Colon (tissue), 2 donors: ENCODE measurements at regions not wholly inside any gene's neighbourhood (a gene's known extent, or its start where the extent isn't known, plus 50 kb on each side); places are given as distances from the start of the nearest gene placed in this dataset.
A peak's percentile ranks its signal among the peaks of the same experiment; 100 is the strongest.

Source experiments
- FAIRE-seq: peaks from 2 replicates; lab custom pipeline; 2012; peaks lifted over from hg19 to GRCh38; lab: Jason Lieb, UNC
- donor health status: control.
- donor health status: control.

DNA sequence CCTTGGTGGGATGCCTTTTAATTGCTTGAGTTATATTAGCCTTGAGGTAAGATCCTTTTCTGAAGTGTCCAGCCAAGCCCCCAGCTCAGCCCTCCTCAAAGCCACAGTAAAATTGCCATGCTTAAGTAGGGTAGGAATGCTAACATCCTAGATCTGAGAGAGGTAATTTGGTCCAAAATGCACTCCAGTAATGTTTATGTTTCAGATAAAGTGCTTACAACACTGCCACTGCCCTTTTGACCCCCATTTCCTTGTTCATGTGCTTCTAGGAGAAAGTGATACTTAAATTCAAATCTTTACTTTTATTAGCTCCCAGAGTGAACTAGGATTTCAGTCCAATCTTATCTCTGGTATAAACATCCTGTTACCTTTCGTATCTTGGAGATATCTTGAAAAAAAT lies 318.0 kb downstream of the BMP2 start:
- peak; percentile 38 for FAIRE-seq

DNA sequence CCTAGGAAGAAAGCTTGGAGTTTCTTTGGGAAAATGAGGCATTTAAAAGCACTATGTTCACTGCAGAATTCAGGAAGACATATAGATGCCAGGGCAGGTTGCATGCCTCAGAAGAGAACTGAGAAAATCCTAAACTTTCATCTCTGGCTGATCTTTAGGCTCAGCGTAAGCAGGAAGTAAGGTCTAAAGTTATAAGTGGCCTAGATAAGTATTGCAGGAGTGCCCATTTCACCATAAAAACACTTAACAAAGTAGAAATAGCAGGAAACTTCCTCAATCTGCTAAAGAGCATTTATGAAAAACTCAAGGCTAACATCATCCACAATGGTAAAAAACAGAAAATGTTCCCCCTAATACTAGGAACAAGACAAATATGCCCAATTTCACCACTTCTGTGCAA lies 320.3 kb downstream of the BMP2 start:
- FAIRE-seq, result no peak

DNA sequence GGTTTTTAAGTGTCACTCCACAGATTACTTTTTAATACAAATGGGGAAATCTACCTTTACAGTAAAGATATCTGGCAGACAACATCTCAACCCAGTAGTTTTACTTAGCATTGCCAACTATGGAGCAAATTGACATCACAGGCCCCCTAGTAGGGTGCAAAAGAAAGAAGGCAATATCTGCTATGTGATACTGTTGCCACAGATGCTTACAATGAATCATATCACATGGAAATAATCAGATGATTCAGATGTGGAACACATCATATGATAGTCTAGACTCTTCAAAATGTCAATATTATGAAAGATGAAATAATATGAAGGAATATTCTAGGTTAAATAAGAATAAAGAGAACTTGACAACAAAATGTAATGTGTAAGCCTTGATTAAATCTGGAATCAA lies 322.5 kb downstream of the BMP2 start:
- FAIRE-seq, result no peak

DNA sequence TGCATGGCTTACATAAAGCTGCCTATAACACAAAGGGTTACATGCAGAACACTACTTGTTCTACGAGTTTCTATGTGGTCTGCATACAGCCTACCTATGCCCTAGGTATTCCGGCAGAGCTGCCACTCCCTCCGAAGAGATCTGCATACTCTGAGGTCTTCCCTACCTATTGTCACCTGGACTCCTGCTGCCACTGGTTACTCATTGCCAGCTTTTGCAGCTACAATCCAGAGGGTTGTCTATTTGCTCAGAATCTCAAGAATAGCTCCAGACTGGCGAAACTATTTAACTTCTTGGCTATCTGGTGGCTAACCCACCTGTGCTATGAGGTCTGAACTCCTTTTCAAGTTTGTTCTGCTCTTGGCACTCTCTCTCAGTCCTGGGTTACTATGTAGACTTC lies 323.3 kb downstream of the BMP2 start:
- no peak for FAIRE-seq

DNA sequence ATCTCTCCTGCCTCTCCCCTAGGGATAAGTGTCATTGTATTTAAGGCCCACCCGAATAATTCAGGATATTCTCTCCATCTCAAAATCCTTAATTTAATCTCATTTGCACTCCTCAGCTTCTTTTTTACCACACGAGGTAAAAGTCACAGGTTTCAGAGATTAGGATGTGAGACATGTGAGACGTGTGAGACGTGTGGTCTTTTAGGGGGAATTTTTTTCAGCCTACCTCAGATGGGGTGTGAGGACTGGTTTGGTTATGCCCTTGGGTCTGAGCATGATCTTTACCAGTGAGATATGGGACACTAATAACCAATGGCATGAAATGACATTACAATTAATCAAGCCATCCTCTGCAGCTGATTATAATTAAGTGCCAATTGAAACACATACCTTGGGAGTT lies 324.2 kb downstream of the BMP2 start:
- no peak for FAIRE-seq

DNA sequence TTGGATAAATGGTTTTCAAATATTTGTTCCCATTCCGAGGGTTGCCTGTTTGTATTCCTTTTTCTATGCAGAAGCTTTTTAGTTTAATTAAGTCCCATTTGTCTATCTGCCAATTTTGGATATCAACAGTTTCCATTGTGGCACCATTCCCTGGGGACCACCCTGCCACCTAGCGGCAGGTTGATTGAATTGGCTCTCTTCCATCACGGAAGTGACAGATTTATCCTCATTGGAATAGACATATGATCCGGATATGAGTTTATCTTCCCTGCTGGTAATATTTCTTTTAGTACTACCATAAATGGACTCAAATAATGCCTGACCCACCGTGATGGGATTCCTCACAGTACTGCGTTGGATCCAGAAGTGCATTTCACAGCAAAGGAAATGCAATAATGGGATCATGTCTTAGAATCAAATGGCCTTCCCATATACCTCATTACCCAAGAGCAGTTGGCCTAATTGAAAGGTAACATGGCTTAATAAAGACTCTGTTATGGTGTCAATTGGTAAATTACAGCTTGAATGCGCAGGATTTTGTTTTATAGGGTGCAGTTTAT lies 327.0 kb downstream of the BMP2 start:
- no peak for FAIRE-seq

DNA sequence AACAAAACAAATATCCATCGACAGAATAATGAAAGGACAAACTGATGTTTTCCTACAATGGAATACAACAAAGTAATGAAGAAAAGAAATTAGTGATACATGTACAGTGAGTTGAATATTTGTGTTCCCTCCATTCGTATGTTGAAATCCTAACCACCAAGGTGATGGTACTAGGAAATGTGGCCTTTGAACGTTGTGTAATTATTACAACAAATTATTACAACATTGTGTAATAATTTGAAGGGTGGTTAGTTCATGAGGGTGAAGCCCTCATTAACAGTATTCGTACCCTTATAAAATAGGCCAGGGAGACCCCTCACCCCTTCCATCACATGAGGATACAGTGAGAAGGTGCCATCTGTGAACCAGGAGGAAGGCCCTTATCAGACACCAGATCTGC lies 339.4 kb downstream of the BMP2 start:
- FAIRE-seq, result no peak

DNA sequence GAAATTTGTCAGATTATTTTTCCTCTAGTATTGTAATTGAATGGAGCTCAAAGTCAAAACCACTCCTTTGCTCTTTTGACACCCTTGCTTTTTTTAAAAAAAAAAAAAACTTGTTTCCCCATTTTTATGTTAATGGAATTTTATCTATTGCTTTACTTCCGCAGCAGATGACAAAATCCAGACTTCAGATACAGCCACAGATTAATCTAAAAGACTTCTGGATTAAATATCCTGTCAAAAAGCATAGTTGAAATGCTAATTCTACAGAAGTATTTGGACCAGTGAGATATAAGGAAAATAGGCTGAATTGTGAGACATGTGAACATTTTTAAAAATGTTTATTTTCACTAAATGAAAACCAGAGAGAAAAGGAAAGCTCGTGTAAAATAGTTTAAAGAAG lies 341.4 kb downstream of the BMP2 start:
- FAIRE-seq, result no peak

DNA sequence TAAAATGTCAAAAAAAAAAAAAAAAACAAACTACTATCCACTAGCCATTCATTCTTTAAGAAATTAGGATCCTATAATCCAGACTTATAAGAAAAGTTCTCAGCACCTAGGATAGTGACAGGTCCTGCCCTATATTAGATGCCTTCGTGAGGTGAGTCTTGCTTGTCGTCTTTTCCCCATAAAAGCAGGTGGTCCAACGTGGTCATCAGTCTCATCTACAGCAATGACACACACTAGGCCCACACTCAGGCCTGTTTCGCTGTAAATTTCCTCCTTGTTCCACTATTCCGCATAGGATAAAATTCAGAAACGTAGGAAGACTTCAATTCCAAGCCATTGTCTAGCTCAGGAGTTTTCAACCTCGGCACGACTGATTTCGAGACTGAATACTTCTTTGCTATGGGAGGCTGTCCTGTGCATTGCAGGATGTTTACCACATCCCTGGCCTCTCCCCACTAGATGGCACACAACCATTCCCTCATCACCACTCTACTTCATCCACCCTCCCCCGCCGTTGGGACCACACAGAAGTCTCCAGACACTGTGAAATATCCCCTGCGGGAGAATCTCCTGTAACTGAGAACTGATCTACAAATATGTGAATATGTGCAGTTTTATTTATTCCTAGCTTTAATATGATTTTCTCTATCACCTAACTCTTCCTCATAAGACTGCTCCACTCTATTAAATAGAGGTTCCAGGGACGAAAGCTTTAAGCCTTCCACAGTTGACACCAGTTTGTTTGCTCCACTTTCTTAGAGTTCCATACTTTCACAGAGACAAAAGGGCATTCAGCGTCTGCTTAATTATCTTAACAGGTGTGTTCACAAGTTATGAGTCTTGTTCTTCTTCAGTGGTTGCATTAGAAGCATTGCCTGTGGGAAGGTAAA lies 346.3 kb downstream of the BMP2 start:
- no peak for FAIRE-seq

DNA sequence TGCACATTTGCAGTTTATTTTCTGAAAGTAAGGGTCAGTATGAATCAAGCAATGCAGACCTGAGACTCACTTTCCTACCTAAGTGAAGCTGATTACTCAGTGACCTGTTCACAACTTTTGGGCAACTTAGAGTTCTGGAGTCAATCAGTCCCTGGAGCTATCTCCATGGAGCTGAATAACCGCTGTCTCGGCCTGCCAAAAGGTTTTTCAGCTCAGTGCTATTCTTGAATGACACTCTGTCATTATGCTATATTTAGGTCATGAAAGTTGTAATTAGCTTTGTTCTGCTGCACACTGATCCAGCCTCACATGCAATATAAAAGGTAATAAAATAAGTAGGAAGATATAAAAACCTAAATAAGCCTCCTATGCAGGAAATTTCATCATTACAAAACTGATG lies 356.0 kb downstream of the BMP2 start:
- FAIRE-seq, result no peak

DNA sequence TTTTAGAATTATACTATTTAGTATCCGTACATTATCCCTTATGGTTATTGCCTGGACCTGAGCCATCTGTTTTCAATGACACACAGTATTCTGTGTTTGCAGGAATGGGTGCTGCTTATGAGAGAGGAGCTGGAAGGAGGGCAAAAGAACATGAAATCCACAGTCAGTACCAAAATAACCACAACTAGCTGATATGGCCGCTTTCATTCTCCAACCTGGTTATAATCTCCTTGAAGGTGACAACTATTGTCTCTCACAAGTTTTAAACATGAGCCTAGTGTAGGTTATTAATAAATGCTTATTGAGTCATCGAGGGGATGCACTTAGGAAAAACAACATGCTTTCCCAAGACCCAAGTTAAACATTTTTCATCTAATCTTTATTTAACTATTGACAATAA lies 356.6 kb downstream of the BMP2 start:
- no peak for FAIRE-seq

DNA sequence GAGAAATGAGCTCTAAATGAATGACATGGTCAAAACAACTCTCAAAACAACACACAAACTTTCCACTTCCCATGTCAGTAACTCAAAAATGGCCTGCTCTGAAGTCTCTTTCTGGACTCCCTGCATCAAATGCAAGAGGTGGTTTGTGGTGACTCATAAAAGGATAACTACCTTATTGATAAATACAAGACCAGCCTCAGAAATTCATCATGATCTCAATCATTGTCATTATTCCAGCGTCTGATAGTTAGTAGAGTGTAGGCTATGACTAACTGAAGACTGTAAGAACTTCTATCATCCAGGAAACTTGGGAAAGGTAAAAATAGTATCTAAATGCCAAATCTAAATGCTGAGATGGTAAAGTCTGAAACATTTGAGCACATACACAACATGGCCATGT lies 369.4 kb downstream of the BMP2 start:
- no peak for FAIRE-seq

DNA sequence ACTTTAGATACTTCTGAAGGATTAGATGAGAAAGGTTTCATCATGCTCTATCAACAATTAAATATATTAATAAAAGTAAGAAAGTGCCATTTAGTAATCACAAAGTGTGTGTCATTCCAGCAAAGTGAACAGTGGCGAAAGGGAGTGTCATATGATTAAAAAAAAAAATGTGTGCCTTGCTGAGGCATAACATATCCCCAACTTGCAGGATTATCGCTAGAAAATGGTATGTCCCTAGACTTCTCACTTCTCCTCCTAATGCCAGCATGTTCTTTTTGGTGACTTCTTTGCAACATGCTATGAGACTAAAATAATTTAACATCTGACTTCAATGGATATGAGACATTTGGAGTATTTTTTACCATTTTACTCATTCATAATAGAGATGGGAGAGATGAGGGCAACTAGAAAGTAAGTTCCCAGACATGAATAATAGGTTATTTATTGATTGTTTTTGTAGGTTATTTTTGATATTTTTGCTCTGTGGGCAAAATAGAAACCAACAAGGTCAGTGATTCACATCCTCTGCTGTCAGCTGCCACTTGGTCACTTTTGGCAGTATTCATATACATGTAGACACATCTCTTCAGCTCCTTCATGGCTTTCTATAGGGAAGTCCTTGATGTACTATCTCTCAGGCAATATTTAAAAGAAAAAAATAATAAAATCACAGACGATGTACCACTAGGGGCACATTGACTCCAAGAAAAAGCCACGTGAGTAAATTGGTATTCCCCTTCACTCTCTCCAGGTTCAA lies 370.1 kb downstream of the BMP2 start:
- FAIRE-seq, result no peak

DNA sequence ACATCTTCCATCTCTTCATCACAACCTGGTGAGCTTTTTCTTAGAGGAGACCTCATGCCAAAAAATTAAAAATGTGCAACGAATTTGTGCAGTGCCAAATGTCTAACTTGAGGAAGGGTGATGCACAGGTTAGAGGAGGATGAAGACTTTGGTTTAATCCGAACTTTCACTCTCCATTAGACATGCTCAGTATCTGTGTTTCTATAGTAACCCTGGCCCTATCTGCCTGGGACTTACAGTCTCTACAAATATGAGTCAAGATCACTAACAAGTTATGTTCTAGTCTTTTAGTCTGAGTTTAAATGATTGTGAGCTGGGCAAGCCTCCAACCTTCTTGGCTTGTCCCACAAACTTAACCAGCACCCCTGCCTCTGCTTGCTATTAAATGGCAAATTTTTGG lies 377.0 kb downstream of the BMP2 start:
- no peak for FAIRE-seq

DNA sequence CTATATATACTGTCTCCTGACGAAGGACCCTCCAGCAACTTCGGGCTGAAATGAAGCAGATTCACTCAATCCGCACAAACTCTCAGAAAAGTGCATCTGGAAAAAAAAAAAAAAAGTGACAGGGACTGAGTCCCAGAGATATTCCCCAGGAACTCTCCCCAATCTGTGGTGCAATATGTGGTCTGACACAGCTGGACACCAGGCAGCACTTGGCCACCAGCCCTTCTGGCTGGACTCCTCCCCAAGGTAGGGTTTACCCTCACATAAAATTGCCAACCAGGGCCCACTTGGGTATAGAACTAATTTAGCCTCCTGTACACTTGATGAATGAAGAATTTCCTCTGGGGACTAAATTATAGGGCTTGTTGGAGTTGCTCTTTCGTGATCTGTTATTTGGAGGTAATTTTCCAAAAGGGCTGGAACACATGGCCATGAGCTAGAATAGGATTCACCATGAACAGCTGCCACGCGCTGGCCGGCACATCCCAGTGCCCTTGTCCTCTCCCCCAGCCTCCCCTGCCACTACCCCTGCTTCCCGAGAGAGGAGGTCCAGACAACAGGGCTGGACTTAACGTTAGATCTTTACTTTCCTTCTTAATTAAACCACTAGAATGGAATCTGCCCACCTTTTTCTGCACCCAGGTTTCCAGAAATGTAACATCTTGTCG lies 379.2 kb downstream of the BMP2 start:
- no peak for FAIRE-seq

DNA sequence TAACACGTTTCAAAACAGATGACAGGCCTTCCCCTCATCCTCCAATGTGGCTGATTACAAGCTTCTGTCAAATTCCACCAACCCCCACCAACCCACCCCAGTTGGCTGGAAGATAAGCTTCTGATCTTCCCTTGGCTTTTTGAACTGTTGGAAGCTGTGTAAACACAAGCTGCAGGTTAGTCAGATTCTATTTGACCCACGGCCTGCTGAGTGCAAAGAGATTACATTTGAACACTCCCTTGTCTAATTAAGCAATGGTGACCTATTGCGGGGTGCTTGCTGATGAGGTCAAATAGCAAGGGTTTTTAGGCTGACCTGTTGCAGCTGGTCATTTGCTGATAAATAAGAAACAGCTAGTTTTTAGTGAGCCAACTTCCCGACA lies 379.7 kb downstream of the BMP2 start:
- no peak for FAIRE-seq

DNA sequence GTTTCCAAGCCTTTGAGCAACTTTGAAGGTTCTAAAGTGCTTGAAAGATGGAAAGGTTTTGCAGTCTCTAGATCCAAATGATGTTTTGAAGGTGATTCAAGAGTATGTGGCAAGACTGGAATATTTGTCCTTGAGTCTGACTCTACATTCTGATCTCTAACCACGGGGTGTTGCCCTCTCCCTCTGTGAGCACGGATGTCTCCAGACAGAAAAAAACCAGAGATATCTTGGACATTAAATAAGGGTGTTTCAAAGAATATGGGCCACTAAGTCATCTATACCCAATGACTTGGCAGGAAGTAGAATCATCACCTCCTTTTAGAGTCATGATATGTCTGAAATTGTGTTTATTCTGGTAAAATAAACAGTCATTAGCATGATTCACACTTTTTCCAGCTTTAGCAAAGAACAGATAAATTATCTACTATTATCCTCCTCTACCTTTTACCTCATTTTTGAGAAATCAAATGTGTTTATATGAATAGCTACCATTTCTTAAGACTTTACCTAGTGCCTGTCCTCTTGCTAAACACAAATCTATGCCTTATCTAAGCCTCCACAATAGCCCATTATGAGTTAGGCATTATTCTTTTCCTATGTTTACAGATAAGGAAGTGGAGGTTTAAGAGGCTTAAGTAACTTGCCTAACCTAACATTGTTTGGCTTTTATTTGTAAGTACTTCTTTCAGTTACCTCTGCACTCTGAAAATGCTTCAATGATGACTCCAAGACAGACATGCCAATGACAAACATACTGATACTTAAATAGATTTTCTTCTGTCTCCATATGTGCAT lies 384.4 kb downstream of the BMP2 start:
- no peak for FAIRE-seq

DNA sequence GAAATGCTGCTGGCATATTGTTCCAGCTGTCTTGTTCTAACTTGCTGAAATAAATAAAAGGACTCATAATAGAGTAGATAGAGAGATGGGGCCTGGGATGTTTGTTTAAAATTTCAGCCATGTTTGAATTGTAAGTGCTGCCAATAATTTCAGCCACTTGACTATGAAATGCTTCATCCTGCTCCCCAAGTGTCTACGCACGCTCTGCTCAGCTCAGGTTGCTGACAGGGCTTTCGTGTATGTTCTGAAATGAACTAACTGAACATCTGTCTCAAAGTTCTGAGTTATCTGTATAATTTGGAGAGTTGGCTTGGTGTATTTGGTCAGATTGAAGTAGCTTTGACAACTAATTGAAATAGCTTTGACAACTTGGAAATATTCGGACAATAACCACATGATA lies 387.8 kb downstream of the BMP2 start:
- FAIRE-seq, result no peak

DNA sequence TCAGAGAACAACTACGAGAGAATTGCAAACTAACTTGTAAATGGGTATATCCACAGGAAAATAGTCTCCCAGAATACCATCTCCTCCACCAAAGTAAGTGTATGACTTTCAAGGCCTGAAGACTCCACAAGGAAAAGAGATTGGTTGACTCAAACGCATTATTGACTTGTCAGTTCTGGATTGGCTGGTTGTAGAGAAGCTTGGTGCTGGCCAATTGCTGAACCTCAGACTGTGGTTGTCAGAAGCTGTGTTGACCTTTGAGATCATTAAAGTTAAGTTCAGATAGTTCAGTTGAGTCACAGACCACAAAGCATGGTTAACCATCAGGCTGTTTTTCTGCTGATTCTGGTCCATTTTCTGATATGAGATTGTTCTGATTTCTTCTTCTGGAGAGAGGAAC lies 388.3 kb downstream of the BMP2 start:
- no peak for FAIRE-seq

DNA sequence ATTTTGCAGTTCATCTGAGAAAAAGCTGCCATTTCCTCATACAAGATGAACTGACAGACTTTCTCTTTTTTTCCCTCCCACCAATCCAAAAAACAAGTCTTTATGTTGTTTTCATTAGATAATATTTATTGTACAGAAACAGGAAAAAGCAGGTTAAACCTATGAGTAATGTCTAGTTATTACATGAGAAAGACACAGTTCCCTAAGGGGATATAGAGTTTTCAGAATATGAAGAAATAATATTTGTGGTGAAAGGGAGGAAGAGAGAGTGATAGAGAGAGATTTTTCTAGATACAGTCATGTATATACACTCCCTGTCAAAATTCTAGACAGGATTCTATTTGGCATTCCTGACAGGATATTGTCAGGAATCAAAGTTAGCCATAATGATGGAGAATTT lies 392.4 kb downstream of the BMP2 start:
- FAIRE-seq, result no peak

DNA sequence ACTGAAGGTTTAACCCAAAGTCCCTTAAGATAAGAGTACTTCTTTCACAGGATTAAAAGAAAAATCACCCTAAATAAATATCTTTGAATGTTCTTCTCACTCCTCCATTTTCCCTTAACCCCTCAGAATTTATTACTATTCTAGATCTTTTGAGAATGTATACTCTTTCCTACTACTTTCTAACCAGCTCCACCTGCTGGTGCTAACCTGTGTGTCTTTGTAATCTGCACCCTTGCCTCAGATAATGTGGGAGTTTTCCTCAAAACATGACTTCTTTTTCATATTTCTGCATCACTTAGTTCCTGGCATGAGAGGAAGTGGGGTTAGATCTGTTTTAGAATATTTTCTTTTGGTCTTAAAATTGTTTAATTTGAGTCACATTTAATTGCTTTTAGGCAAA lies 394.2 kb downstream of the BMP2 start:
- no peak for FAIRE-seq

DNA sequence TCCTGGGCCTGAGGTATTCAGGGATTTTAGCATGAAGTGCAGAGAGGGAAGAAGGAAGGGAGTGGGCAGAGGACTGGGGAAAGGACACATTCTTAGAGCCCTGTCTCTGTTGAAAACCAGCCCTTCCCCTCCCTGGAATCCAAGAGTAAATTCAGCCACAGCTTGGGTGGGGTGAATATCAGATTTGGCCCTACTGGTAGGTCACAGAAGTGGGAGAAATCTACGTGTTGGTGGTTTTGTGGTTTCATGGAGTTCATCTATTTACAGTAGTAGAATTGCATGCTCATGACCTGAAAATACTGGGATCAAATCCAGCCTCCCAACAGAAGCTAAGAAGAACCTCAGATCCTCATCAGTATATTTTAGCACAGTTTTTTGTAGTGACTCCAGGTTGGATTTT lies 404.4 kb downstream of the BMP2 start:
- FAIRE-seq, result no peak
